ENCODE measurements at regions not wholly inside any gene's neighbourhood (a gene's known extent, or its start where the extent isn't known, plus 50 kb on each side); places are given as distances from the start of the nearest gene placed in this dataset.

DNA sequence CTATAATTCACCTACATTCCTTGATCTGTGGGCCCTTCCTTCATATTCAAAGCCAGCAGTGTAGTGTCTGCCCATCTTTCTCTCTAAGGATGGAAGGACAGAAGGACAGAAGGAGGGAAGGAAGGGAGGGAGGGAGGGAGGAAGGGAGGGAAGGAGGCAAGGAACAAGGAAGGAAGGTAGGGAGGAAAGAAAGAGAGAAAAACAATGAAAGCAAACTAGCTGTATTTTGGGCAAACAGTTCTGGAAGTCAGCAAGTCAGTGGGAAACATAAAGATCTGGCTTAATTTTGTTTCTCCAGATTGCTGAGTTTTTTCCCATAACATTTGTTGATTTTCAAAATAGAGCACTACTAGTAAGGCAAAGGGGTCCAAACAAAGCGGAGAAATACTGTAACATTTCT lies 555.2 kb upstream of the EPHA5 start:
- no peaks in the 10 kb centered on the region for H3K27me3 ChIP-seq (ENCODE audit: control insufficient read depth, insufficient read depth, low read length)
- H3K4me1 ChIP-seq (ENCODE audit: control insufficient read depth, low read depth, low read length) = no peaks in the 10 kb centered on the region
- no peak overlapping the region for H3K9ac ChIP-seq (ENCODE audit: low read length)
- no peak overlapping the region for H3K4me3 ChIP-seq (ENCODE audit: low read length)
- no peaks in the 10 kb centered on the region for H3K36me3 ChIP-seq (ENCODE audit: control insufficient read depth, low read depth, low read length)
- no peak overlapping the region for H3K27ac ChIP-seq (ENCODE audit: low read length)
- no peaks in the 10 kb centered on the region for H3K9me3 ChIP-seq (ENCODE audit: control insufficient read depth, low read depth, low read length)

DNA sequence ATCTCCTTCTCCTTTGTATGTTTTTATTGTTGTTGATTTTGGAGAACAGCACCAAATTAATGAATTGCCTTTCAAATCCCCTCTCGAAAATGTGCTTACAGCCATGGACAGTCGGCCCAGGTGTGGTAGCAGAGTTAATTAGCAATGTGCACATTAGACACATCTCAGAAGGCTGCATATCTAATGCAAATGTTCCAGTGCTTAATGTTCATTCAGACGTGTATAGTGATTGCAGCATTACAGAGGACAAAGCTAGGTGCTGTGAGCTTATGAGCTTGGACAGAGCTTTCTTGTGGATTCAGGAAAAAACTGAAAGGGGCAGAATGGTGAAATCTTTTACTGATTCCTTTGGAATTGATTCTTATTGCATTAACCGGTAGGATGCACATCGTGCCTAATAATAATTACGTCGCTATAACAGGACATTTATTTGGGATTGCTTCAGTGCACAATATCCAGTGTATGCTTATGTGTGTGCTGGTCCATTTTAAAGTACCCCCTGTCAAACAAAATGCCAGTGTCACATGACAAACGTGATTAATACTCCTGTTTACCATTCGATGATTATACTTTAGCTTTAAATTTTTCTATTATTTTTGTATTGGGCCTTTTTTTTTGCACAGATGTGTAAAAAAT lies 552.9 kb upstream of the EPHA5 start:
- Histone ChIP-seq H3K27me3 (ENCODE audit: control insufficient read depth, insufficient read depth, low read length) (no peaks in the 10 kb centered on the region), H3K27ac (ENCODE audit: low read length) (no peak overlapping the region), H3K36me3 (ENCODE audit: control insufficient read depth, low read depth, low read length) (no peaks in the 10 kb centered on the region), H3K4me1 (ENCODE audit: control insufficient read depth, low read depth, low read length) (no peaks in the 10 kb centered on the region), H3K9me3 (ENCODE audit: control insufficient read depth, low read depth, low read length) (no peaks in the 10 kb centered on the region), H3K4me3 (ENCODE audit: low read length) (no peak overlapping the region), H3K9ac (ENCODE audit: low read length) (no peak overlapping the region)

DNA sequence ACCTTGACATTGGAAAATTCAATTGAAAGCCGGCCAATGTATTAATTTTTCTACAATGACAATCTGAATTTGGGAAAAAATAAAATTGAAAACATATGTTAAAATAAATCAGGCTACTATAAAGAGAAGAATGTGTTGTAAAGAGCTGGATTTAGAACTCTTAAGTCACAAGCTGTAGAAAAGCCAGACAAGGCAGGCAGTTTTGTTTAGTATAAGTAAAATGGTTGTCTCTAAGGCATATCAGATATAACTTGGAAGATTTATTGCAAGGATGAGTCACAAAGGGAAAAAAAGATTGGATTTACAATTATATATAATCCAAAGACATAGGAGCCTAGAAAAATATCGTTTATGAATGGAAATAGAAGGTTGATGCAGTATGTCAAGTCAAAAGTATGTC lies 549.1 kb upstream of the EPHA5 start:
- no peak overlapping the region for H3K27ac ChIP-seq (ENCODE audit: low read length)
- H3K4me1 ChIP-seq (ENCODE audit: control insufficient read depth, low read depth, low read length) = no peaks in the 10 kb centered on the region
- no peaks in the 10 kb centered on the region for H3K27me3 ChIP-seq (ENCODE audit: control insufficient read depth, insufficient read depth, low read length)
- H3K9me3 ChIP-seq (ENCODE audit: control insufficient read depth, low read depth, low read length) = no peaks in the 10 kb centered on the region
- H3K9ac ChIP-seq (ENCODE audit: low read length) = no peak overlapping the region
- H3K36me3 ChIP-seq (ENCODE audit: control insufficient read depth, low read depth, low read length) = no peaks in the 10 kb centered on the region
- H3K4me3 ChIP-seq (ENCODE audit: low read length) = no peak overlapping the region

DNA sequence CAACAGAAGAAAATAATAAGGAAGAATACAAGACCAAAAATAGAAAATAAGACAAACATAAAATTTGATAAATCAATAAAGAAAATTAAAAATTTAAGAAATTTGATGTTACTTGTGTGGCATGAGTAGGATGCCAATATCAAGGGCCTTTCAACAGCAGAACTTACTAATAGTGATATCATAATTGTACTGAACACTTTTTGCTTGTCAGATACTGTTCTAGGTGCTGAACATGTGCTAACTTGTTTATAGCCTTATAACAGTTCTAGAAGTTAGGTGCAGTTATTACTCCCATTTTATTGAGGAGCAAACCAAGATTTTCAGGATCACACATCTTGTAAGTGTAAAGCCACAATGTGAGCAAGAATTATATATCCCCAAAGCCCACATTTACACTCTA lies 546.0 kb upstream of the EPHA5 start:
- Histone ChIP-seq H3K27ac (ENCODE audit: low read length) (no peak overlapping the region), H3K4me1 (ENCODE audit: control insufficient read depth, low read depth, low read length) (no peaks in the 10 kb centered on the region), H3K27me3 (ENCODE audit: control insufficient read depth, insufficient read depth, low read length) (no peaks in the 10 kb centered on the region), H3K36me3 (ENCODE audit: control insufficient read depth, low read depth, low read length) (no peaks in the 10 kb centered on the region), H3K4me3 (ENCODE audit: low read length) (no peak overlapping the region), H3K9ac (ENCODE audit: low read length) (no peak overlapping the region), H3K9me3 (ENCODE audit: control insufficient read depth, low read depth, low read length) (no peaks in the 10 kb centered on the region)

DNA sequence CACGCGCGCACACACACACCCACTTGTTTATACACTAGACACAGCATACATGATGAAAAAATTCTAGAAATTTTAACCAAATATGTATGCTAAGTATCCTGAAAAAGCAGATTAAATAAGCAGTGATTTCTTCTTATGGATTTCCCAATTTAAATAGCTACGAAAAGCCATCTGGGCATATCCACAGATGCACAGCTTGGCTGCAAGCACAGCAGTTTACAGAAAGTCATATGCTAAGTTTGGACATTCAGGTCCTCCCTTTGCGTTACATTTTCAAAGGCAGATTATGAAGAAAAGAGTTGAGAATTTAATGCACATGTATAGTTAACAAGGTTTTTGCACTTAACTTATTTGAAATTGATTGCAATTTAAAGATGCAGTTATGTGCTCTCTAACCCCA lies 542.2 kb upstream of the EPHA5 start:
- Histone ChIP-seq H3K4me1 (ENCODE audit: control insufficient read depth, low read depth, low read length) (no peaks in the 10 kb centered on the region), H3K27me3 (ENCODE audit: control insufficient read depth, insufficient read depth, low read length) (no peaks in the 10 kb centered on the region), H3K9ac (ENCODE audit: low read length) (no peak overlapping the region), H3K9me3 (ENCODE audit: control insufficient read depth, low read depth, low read length) (peaks cover 5% of the 10 kb centered on the region), H3K36me3 (ENCODE audit: control insufficient read depth, low read depth, low read length) (no peaks in the 10 kb centered on the region), H3K27ac (ENCODE audit: low read length) (no peak overlapping the region), H3K4me3 (ENCODE audit: low read length) (no peak overlapping the region)

DNA sequence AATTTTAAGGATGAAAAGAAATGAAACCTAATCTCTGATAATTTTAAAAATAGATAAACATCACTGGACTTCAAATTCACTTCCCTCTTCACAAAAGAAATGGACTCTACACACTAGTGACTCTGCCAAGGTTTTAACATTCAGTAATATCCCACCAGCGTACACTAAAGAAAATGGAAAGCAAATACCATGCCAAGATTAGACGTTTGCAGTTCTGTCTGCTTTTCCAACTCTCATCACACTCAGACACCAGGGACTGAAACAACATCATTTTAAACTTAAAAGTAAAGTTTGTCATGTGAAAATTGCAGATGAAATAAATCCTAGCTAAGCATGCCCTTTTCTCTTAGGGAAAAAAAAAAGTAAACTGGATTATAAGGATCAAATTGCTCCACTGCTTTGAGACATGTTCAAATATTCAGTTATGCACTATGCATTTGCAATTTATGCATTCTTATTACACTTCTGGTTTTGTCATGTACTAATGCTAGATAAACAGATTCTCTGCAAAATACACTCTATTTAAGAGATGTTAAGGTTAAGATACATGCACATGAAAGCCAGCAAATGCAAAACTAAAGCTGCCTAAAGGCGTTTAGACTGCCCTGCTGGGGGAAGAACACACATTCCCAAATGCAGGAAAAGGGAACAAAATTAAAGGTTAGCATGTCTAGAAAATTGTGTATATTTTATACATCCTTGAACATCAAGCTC lies 534.4 kb upstream of the EPHA5 start:
- Histone ChIP-seq H3K27me3 (ENCODE audit: control insufficient read depth, insufficient read depth, low read length) (no peaks in the 10 kb centered on the region), H3K4me3 (ENCODE audit: low read length) (no peak overlapping the region), H3K4me1 (ENCODE audit: control insufficient read depth, low read depth, low read length) (no peaks in the 10 kb centered on the region), H3K36me3 (ENCODE audit: control insufficient read depth, low read depth, low read length) (no peaks in the 10 kb centered on the region), H3K27ac (ENCODE audit: low read length) (no peak overlapping the region), H3K9me3 (ENCODE audit: control insufficient read depth, low read depth, low read length) (peaks cover 5% of the 10 kb centered on the region), H3K9ac (ENCODE audit: low read length) (no peak overlapping the region)

DNA sequence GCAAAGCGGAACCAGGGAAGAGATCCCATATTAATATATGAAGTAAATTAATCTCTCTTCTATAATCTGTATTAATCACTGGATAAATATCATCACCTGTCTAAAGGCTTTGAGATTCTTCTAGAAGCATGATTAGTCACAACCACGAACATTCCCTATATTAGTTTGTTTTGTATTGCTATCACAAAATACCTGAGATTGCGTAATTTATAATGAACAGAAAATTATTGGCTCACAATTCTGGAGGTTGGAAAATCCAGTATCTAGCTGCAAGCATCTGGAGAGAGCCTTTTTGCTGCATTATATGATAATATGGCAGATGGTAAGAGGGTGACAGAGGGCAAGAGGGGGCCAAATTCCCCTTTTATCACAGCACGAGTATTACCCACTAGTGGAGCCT lies 532.6 kb upstream of the EPHA5 start:
- H3K27ac ChIP-seq (ENCODE audit: low read length) = no peak overlapping the region
- no peaks in the 10 kb centered on the region for H3K36me3 ChIP-seq (ENCODE audit: control insufficient read depth, low read depth, low read length)
- H3K9ac ChIP-seq (ENCODE audit: low read length) = no peak overlapping the region
- peaks cover under 1% of the 10 kb centered on the region for H3K9me3 ChIP-seq (ENCODE audit: control insufficient read depth, low read depth, low read length)
- no peak overlapping the region for H3K4me3 ChIP-seq (ENCODE audit: low read length)
- H3K27me3 ChIP-seq (ENCODE audit: control insufficient read depth, insufficient read depth, low read length) = no peaks in the 10 kb centered on the region
- no peaks in the 10 kb centered on the region for H3K4me1 ChIP-seq (ENCODE audit: control insufficient read depth, low read depth, low read length)

DNA sequence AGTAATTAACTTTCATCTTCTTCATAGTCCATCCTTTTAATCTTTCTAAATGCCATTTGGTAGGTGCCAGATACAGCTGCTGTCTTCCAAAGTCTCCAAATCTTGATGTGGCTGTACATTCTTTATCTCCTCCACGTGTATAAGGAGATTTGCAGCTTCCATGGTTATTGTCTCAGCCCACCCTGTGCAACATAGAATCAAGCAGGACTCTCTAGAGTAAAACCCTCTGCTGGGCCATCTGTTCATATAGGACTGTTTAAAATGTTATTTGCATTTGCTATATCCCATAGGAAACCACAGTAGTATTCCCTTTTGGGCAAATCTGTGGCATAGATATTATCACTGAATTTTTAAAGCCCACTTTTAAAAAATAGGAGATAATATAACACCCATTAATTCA lies 527.2 kb upstream of the EPHA5 start:
- Histone ChIP-seq H3K27ac (ENCODE audit: low read length) (no peak overlapping the region), H3K27me3 (ENCODE audit: control insufficient read depth, insufficient read depth, low read length) (no peaks in the 10 kb centered on the region), H3K4me3 (ENCODE audit: low read length) (no peak overlapping the region), H3K36me3 (ENCODE audit: control insufficient read depth, low read depth, low read length) (no peaks in the 10 kb centered on the region), H3K9me3 (ENCODE audit: control insufficient read depth, low read depth, low read length) (no peaks in the 10 kb centered on the region), H3K9ac (ENCODE audit: low read length) (no peak overlapping the region), H3K4me1 (ENCODE audit: control insufficient read depth, low read depth, low read length) (no peaks in the 10 kb centered on the region)

DNA sequence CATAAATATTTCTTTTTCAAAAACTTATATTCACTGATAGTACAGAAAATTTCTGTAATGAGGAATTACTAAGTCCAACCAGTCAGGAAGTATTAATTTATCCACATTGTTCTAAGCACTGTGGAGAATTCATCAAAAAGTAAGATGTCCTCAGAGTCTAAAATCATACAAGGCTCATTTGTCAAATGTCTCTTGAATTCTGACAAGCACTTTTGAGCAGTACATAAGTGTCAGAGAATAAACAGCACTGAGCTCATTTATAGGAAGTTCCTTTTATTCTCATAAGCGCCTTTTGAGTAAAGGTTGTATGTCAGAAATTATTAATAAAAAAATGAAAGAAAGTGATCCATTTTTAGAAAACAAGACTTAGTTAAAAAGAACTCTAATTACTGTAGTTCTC lies 523.2 kb upstream of the EPHA5 start:
- no peaks in the 10 kb centered on the region for H3K4me1 ChIP-seq (ENCODE audit: control insufficient read depth, low read depth, low read length)
- H3K9ac ChIP-seq (ENCODE audit: low read length) = no peak overlapping the region
- H3K9me3 ChIP-seq (ENCODE audit: control insufficient read depth, low read depth, low read length) = no peaks in the 10 kb centered on the region
- H3K27me3 ChIP-seq (ENCODE audit: control insufficient read depth, insufficient read depth, low read length) = no peaks in the 10 kb centered on the region
- H3K27ac ChIP-seq (ENCODE audit: low read length) = no peak overlapping the region
- H3K36me3 ChIP-seq (ENCODE audit: control insufficient read depth, low read depth, low read length) = no peaks in the 10 kb centered on the region
- H3K4me3 ChIP-seq (ENCODE audit: low read length) = no peak overlapping the region

DNA sequence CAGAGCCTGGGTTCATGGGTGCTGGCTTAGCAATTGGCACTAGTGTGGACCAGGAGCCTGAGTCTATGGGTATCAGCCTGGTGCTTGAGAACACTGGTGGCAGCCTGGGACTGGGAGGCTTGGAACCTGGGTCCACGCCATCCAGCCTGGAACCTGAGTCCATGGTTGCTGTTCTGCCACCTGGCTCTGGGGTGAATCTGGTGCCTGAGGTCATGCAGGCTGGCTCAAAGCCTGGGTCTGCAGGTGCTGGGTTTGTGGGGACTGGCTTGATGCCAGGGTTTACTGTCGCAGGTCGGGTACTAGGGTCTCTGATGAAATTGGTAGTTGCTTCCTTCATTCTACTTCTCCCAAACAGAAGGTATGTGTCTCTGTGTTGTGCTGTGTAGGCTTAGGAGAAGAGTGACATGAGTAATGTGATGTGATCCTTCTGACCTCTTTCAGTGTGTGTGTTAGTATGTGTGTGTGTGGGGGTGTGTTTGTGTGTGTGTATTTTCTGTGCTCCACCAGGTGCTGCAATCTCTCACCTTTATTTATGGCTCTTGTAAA lies 517.0 kb upstream of the EPHA5 start:
- Histone ChIP-seq H3K4me3 (ENCODE audit: low read length) (no peak overlapping the region), H3K27me3 (ENCODE audit: control insufficient read depth, insufficient read depth, low read length) (no peaks in the 10 kb centered on the region), H3K4me1 (ENCODE audit: control insufficient read depth, low read depth, low read length) (no peaks in the 10 kb centered on the region), H3K9ac (ENCODE audit: low read length) (no peak overlapping the region), H3K27ac (ENCODE audit: low read length) (no peak overlapping the region), H3K36me3 (ENCODE audit: control insufficient read depth, low read depth, low read length) (no peaks in the 10 kb centered on the region), H3K9me3 (ENCODE audit: control insufficient read depth, low read depth, low read length) (no peaks in the 10 kb centered on the region)

DNA sequence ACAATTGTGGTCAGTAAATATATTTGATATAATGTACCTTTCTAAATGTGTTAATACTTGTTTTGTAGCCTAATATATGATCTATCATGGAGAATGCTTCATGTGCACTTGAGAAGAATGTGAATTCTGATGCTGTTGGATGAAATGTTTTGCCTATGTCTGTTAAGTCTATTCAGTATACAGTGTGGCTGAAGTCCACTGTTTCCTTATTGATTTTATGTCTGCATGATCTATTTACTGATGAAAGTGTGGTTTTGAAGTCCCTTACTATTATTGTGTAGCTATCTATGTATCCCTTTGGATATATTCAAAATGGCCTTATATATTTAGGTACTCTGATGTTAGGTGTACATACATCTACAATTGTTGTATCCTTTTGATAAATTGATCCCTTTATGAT lies 515.8 kb upstream of the EPHA5 start:
- no peaks in the 10 kb centered on the region for H3K4me1 ChIP-seq (ENCODE audit: control insufficient read depth, low read depth, low read length)
- H3K4me3 ChIP-seq (ENCODE audit: low read length) = no peak overlapping the region
- H3K9ac ChIP-seq (ENCODE audit: low read length) = no peak overlapping the region
- no peaks in the 10 kb centered on the region for H3K9me3 ChIP-seq (ENCODE audit: control insufficient read depth, low read depth, low read length)
- no peaks in the 10 kb centered on the region for H3K27me3 ChIP-seq (ENCODE audit: control insufficient read depth, insufficient read depth, low read length)
- H3K27ac ChIP-seq (ENCODE audit: low read length) = no peak overlapping the region
- no peaks in the 10 kb centered on the region for H3K36me3 ChIP-seq (ENCODE audit: control insufficient read depth, low read depth, low read length)

DNA sequence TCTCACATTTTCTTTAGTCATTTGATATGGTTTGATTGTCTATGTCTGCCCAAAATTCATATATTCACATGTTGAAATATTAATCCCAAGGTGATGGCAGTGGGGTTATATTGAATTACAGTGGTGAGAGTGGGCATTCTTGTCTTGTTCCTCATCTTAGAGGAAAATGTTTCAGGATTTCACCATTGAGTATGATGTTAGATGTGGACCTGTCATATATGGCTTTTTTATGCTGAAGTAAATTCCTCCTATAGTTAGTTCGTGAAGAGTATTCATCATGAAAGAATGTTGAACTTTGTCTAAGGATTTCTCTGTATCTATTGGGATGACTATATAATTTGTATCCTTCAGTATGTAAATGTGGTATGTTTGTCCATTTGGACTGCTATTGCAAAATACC lies 512.3 kb upstream of the EPHA5 start:
- H3K27ac ChIP-seq (ENCODE audit: low read length) = no peak overlapping the region
- no peaks in the 10 kb centered on the region for H3K4me1 ChIP-seq (ENCODE audit: control insufficient read depth, low read depth, low read length)
- no peak overlapping the region for H3K4me3 ChIP-seq (ENCODE audit: low read length)
- H3K27me3 ChIP-seq (ENCODE audit: control insufficient read depth, insufficient read depth, low read length) = no peaks in the 10 kb centered on the region
- no peaks in the 10 kb centered on the region for H3K9me3 ChIP-seq (ENCODE audit: control insufficient read depth, low read depth, low read length)
- H3K9ac ChIP-seq (ENCODE audit: low read length) = no peak overlapping the region
- no peaks in the 10 kb centered on the region for H3K36me3 ChIP-seq (ENCODE audit: control insufficient read depth, low read depth, low read length)

All from iPS-18a (cell line).